AG04450 (cell line): ENCODE measurements at regions not wholly inside any gene's neighbourhood (a gene's known extent, or its start where the extent isn't known, plus 50 kb on each side); places are given as distances from the start of the nearest gene placed in this dataset.

ENCODE experiments used
- CTCF ChIA-PET: fragments of 300-600, 350-600 bp; formaldehyde crosslinking; extraction: SDS; loops from one replicate; lab custom pipeline; 2022; ENCODE audit warnings: antibody characterized with exemption, inconsistent platforms; lab: Charles Lee
- POLR2A ChIA-PET: fragments of 350-600 bp; formaldehyde crosslinking; extraction: SDS; loops from one replicate; lab custom pipeline; 2021; ENCODE audit warnings: antibody characterized with exemption, inconsistent platforms; lab: Yijun Ruan, JAX
- DNase-seq: peaks from one replicate; pipeline ENCODE4 v3.0.0-alpha.2; 2011; ENCODE audit warnings: low read depth, low spot score
- H3K27ac ChIP-seq: one replicate; pipeline ENCODE4 v1.5.1; 2012; ENCODE audit warnings: low read depth, low read length, control low read depth
- H3K27me3 ChIP-seq: one replicate; pipeline ENCODE4 v1.6.0; 2012; ENCODE audit warnings: low read length; ENCODE audit not compliant: control insufficient read depth, insufficient read depth
- H3K4me3 ChIP-seq: 2 replicates; pipeline ENCODE4 v1.5.1; 2011; ENCODE audit warnings: mild to moderate bottlenecking, low read depth, low read length, control low read depth
- H3K9me3 ChIP-seq: 2 replicates; pipeline ENCODE4 v1.5.1; 2012; ENCODE audit warnings: low read length; ENCODE audit not compliant: control insufficient read depth, insufficient read depth
- TF ChIP-seq, protein P1 (sequence below): IDR thresholded peaks from 2 replicates; pipeline ENCODE4 v1.5.1; 2011; ENCODE audit warnings: low read depth, low read length, control low read depth, inconsistent platforms

GRCh38 chr9:107431461-107431860 is 58.1 kb downstream of the KLF4 start:
- Histone ChIP-seq H3K9me3 (no peaks in the 10 kb centered on the region; the same call in 1 of the 2 replicates), H3K27ac (no peak overlapping the region), H3K27me3 (peaks cover 6% of the 10 kb centered on the region), H3K4me3 (no peak overlapping the region)
- POLR2A ChIA-PET: interaction anchor here (0.7 kb wide), 1 partner anchor 62 kb away, joined by 4 read pairs; no protein-coding TSS in a partner anchor
- no peak for DNase-seq
- TF ChIP-seq, protein P1, sequence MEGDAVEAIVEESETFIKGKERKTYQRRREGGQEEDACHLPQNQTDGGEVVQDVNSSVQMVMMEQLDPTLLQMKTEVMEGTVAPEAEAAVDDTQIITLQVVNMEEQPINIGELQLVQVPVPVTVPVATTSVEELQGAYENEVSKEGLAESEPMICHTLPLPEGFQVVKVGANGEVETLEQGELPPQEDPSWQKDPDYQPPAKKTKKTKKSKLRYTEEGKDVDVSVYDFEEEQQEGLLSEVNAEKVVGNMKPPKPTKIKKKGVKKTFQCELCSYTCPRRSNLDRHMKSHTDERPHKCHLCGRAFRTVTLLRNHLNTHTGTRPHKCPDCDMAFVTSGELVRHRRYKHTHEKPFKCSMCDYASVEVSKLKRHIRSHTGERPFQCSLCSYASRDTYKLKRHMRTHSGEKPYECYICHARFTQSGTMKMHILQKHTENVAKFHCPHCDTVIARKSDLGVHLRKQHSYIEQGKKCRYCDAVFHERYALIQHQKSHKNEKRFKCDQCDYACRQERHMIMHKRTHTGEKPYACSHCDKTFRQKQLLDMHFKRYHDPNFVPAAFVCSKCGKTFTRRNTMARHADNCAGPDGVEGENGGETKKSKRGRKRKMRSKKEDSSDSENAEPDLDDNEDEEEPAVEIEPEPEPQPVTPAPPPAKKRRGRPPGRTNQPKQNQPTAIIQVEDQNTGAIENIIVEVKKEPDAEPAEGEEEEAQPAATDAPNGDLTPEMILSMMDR: no peak
- CTCF ChIA-PET: interaction anchor here (0.6 kb wide), 1 partner anchor 1336 kb away, joined by 3 read pairs; no protein-coding TSS in a partner anchor

DNA sequence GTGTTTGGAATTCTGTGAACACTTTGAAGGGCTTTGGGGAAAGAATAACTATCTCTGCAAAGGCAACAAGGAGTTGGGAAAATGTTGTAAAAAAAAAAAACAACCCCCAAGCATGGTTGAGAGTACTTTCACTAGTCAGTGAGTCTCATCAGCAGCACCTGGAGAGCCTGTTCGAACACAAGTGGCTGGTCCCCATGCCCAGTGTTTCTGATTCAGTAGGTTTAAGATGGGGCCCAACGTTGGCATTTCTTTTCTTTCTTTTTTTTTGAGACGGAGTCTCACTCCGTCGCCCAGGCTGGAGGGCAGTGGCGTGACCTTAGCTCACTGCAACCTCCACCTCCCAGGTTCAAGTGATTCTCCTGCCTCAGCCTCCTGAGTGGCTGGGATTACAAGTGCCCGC is 59.5 kb downstream of the KLF4 start:
- no peak for DNase-seq
- ChIA-PET POLR2A (no interaction called here), CTCF (no interaction called here)
- TF ChIP-seq, protein P1: no peak
- Histone ChIP-seq H3K27ac (no peak overlapping the region), H3K4me3 (no peak overlapping the region), H3K9me3 (no peaks in the 10 kb centered on the region; the same call in 1 of the 2 replicates), H3K27me3 (peaks cover 6% of the 10 kb centered on the region)

- TF ChIP-seq, protein P1: no peak
- DNase-seq: no peak
These were observed 63.4 kb downstream of the KLF4 start for GRCh38 chr9:107426126-107426525.

GRCh38 chr9:107425101-107426025 is 64.2 kb downstream of the KLF4 start:
- no peak for DNase-seq
- H3K9me3 ChIP-seq: no peaks in the 10 kb centered on the region; the same call in 1 of the 2 replicates
- H3K4me3 ChIP-seq: peak overlapping the region; percentile 36
- H3K27ac ChIP-seq: no peak overlapping the region
- POLR2A ChIA-PET: interaction anchor here (0.6 to 0.7 kb wide), 2 partner anchors 101 to 861 kb away, joined by 3 to 4 read pairs; no protein-coding TSS in a partner anchor
- H3K27me3 ChIP-seq: peaks cover 2% of the 10 kb centered on the region
- TF ChIP-seq, protein P1: peak; percentile 86
- CTCF ChIA-PET: interaction anchor here (0.5 to 5.7 kb wide), 44 partner anchors 9 to 1518 kb away, joined by 3 to 60 read pairs (median 3); no protein-coding TSS in a partner anchor

More at GRCh38 chr9:107426126-107426525, 63.4 kb downstream of the KLF4 start:
- Histone ChIP-seq H3K9me3 (no peaks in the 10 kb centered on the region; the same call in 1 of the 2 replicates), H3K27me3 (peaks cover 5% of the 10 kb centered on the region), H3K4me3 (no peak overlapping the region), H3K27ac (no peak overlapping the region)
- ChIA-PET CTCF (interaction anchor here (0.6 to 5.7 kb wide), 18 partner anchors 9 to 1335 kb away, joined by 3 to 60 read pairs (median 4); no protein-coding TSS in a partner anchor), POLR2A (no interaction called here)

DNA sequence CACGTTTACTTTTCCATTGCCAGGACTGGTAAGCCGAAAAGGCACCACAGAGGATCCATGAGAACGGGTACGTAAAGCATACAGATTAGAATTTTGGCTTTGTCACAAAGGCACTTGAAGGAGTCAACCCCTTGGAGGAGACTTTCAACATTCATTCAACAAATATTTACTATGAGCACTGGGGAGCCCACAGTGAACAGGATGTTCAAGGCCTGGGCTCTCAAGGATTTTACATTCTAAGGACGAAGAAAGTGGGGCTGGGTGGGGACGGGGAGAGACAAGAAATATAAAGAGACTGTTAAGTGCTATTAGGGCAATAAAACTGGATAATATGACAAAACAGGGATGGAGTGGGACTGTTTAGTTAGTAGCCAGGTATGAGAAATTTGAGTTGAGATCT is 66.0 kb downstream of the KLF4 start:
- no peak overlapping the region for H3K27ac ChIP-seq
- ChIA-PET CTCF (interaction anchor here (0.6 to 5.7 kb wide), 8 partner anchors 9 to 1627 kb away, joined by 3 to 60 read pairs (median 6); no protein-coding TSS in a partner anchor), POLR2A (no interaction called here)
- peaks cover 2% of the 10 kb centered on the region for H3K27me3 ChIP-seq
- H3K9me3 ChIP-seq: no peaks in the 10 kb centered on the region; the same call in 1 of the 2 replicates
- TF ChIP-seq, protein P1: no peak
- H3K4me3 ChIP-seq: no peak overlapping the region
- no peak for DNase-seq
